T-helper 2 cell treated with Interferon-gamma antibody and Interleukin-4, amounts not matched to agents 5 μg/mL and 100 μg/mL, for 36 hours (primary cell): ENCODE measurements at regions not wholly inside any gene's neighbourhood (a gene's known extent, or its start where the extent isn't known, plus 50 kb on each side); places are given as distances from the start of the nearest gene placed in this dataset.

Experiments used
- DNase-seq: peaks from one replicate; pipeline ENCODE4 v3.0.0; 2021; ENCODE audit warnings: low spot score
- H3K27ac Mint-ChIP-seq: one replicate; pipeline ENCODE4 v1.8.0; 2021; ENCODE audit warnings: mild to moderate bottlenecking, mixed read lengths
- H3K27me3 Mint-ChIP-seq: one replicate; pipeline ENCODE4 v1.8.0; 2021; ENCODE audit warnings: low read depth, mixed read lengths
- H3K36me3 Mint-ChIP-seq: one replicate; pipeline ENCODE4 v1.8.0; 2021; ENCODE audit warnings: low read depth, mixed read lengths
- H3K4me1 Mint-ChIP-seq: one replicate; pipeline ENCODE4 v1.8.0; 2021; ENCODE audit warnings: low read depth, mixed read lengths
- H3K4me3 Mint-ChIP-seq: one replicate; pipeline ENCODE4 v1.8.0; 2022; ENCODE audit warnings: mild to moderate bottlenecking, moderate library complexity, mixed read lengths
- H3K9me3 Mint-ChIP-seq: one replicate; pipeline ENCODE4 v1.8.0; 2021; ENCODE audit warnings: mixed read lengths

GRCh38 chr13:22189176-22190048 lies 518.5 kb downstream of the FGF9 start:
- Mint-ChIP-seq H3K4me3 (no peak overlapping the region), H3K27ac (no peak overlapping the region), H3K36me3 (no peaks in the 10 kb centered on the region), H3K9me3 (no peaks in the 10 kb centered on the region), H3K27me3 (no peaks in the 10 kb centered on the region), H3K4me1 (no peaks in the 10 kb centered on the region)
- no peak for DNase-seq

- H3K4me3 Mint-ChIP-seq, result no peak overlapping the region
- no peaks in the 10 kb centered on the region for H3K9me3 Mint-ChIP-seq
- DNase-seq, result no peak
- no peak overlapping the region for H3K27ac Mint-ChIP-seq
- H3K27me3 Mint-ChIP-seq, result no peaks in the 10 kb centered on the region
- no peaks in the 10 kb centered on the region for H3K4me1 Mint-ChIP-seq
- H3K36me3 Mint-ChIP-seq, result no peaks in the 10 kb centered on the region
Measured at GRCh38 chr13:22193070-22193469, 522.2 kb downstream of the FGF9 start.

- H3K4me1 Mint-ChIP-seq, result no peaks in the 10 kb centered on the region
- H3K27ac Mint-ChIP-seq, result no peak overlapping the region
Measured at GRCh38 chr13:22194106-22194805, 523.4 kb downstream of the FGF9 start.

GRCh38 chr13:22195726-22196125 lies 524.9 kb downstream of the FGF9 start:
- H3K27ac Mint-ChIP-seq, result no peak overlapping the region
- DNase-seq, result no peak
- no peaks in the 10 kb centered on the region for H3K4me1 Mint-ChIP-seq
- no peak overlapping the region for H3K4me3 Mint-ChIP-seq
- no peaks in the 10 kb centered on the region for H3K36me3 Mint-ChIP-seq
- H3K27me3 Mint-ChIP-seq, result no peaks in the 10 kb centered on the region
- no peaks in the 10 kb centered on the region for H3K9me3 Mint-ChIP-seq

More at GRCh38 chr13:22194106-22194805, 523.4 kb downstream of the FGF9 start:
- H3K4me3 Mint-ChIP-seq, result no peak overlapping the region
- DNase-seq, result no peak
- no peaks in the 10 kb centered on the region for H3K9me3 Mint-ChIP-seq
- no peaks in the 10 kb centered on the region for H3K27me3 Mint-ChIP-seq
- no peaks in the 10 kb centered on the region for H3K36me3 Mint-ChIP-seq

- Mint-ChIP-seq H3K27me3 (no peaks in the 10 kb centered on the region), H3K36me3 (no peaks in the 10 kb centered on the region), H3K27ac (no peak overlapping the region), H3K9me3 (no peaks in the 10 kb centered on the region), H3K4me1 (no peaks in the 10 kb centered on the region), H3K4me3 (no peak overlapping the region)
- no peak for DNase-seq
Measured at GRCh38 chr13:22196777-22197176, 525.9 kb downstream of the FGF9 start.

- no peak for DNase-seq
- no peaks in the 10 kb centered on the region for H3K36me3 Mint-ChIP-seq
- no peak overlapping the region for H3K27ac Mint-ChIP-seq
- no peaks in the 10 kb centered on the region for H3K9me3 Mint-ChIP-seq
- H3K27me3 Mint-ChIP-seq, result no peaks in the 10 kb centered on the region
- no peaks in the 10 kb centered on the region for H3K4me1 Mint-ChIP-seq
- H3K4me3 Mint-ChIP-seq, result no peak overlapping the region
Measured at GRCh38 chr13:22198001-22198400, 527.1 kb downstream of the FGF9 start.

- Mint-ChIP-seq H3K36me3 (no peaks in the 10 kb centered on the region), H3K27ac (no peak overlapping the region), H3K4me1 (no peaks in the 10 kb centered on the region), H3K4me3 (no peak overlapping the region), H3K27me3 (no peaks in the 10 kb centered on the region), H3K9me3 (no peaks in the 10 kb centered on the region)
- DNase-seq, result no peak
Measured at GRCh38 chr13:22198641-22199217, 527.9 kb downstream of the FGF9 start.

GRCh38 chr13:22200440-22200839 lies 529.6 kb downstream of the FGF9 start:
- H3K36me3 Mint-ChIP-seq, result no peaks in the 10 kb centered on the region
- DNase-seq, result no peak
- no peaks in the 10 kb centered on the region for H3K9me3 Mint-ChIP-seq
- H3K27ac Mint-ChIP-seq, result no peak overlapping the region
- no peaks in the 10 kb centered on the region for H3K27me3 Mint-ChIP-seq
- no peaks in the 10 kb centered on the region for H3K4me1 Mint-ChIP-seq
- H3K4me3 Mint-ChIP-seq, result no peak overlapping the region

- Mint-ChIP-seq H3K4me1 (no peaks in the 10 kb centered on the region), H3K36me3 (no peaks in the 10 kb centered on the region), H3K4me3 (no peak overlapping the region), H3K27me3 (no peaks in the 10 kb centered on the region), H3K9me3 (no peaks in the 10 kb centered on the region), H3K27ac (no peak overlapping the region)
- no peak for DNase-seq
Measured at GRCh38 chr13:22201375-22201925, 530.6 kb downstream of the FGF9 start.

- H3K27ac Mint-ChIP-seq, result no peak overlapping the region
- H3K9me3 Mint-ChIP-seq, result no peaks in the 10 kb centered on the region
- no peak for DNase-seq
- no peak overlapping the region for H3K4me3 Mint-ChIP-seq
- H3K4me1 Mint-ChIP-seq, result no peaks in the 10 kb centered on the region
- H3K36me3 Mint-ChIP-seq, result no peaks in the 10 kb centered on the region
- H3K27me3 Mint-ChIP-seq, result no peaks in the 10 kb centered on the region
Measured at GRCh38 chr13:22210134-22210930, 539.5 kb downstream of the FGF9 start.

- Mint-ChIP-seq H3K27me3 (no peaks in the 10 kb centered on the region), H3K36me3 (no peaks in the 10 kb centered on the region), H3K27ac (no peak overlapping the region), H3K4me1 (no peaks in the 10 kb centered on the region), H3K9me3 (no peaks in the 10 kb centered on the region), H3K4me3 (no peak overlapping the region)
- DNase-seq, result no peak
Measured at GRCh38 chr13:22211876-22212275, 541.0 kb downstream of the FGF9 start.

- no peaks in the 10 kb centered on the region for H3K27me3 Mint-ChIP-seq
- H3K36me3 Mint-ChIP-seq, result no peaks in the 10 kb centered on the region
- no peak overlapping the region for H3K27ac Mint-ChIP-seq
- H3K4me3 Mint-ChIP-seq, result no peak overlapping the region
- H3K4me1 Mint-ChIP-seq, result no peaks in the 10 kb centered on the region
- DNase-seq, result no peak
- H3K9me3 Mint-ChIP-seq, result no peaks in the 10 kb centered on the region
Measured at GRCh38 chr13:22212576-22212975, 541.7 kb downstream of the FGF9 start.

- Mint-ChIP-seq H3K36me3 (no peaks in the 10 kb centered on the region), H3K27ac (no peak overlapping the region), H3K27me3 (no peaks in the 10 kb centered on the region), H3K9me3 (no peaks in the 10 kb centered on the region), H3K4me3 (no peak overlapping the region), H3K4me1 (no peaks in the 10 kb centered on the region)
- DNase-seq, result no peak
Measured at GRCh38 chr13:22214184-22214583, 543.3 kb downstream of the FGF9 start.
